ENCODE measurements at regions not wholly inside any gene's neighbourhood (a gene's known extent, or its start where the extent isn't known, plus 50 kb on each side); places are given as distances from the start of the nearest gene placed in this dataset.
"Not testable (repeated sequence)": the region's sequence is repeated elsewhere in the genome, so short reads cannot be mapped to it uniquely, and the experiment has no call there.

DNA sequence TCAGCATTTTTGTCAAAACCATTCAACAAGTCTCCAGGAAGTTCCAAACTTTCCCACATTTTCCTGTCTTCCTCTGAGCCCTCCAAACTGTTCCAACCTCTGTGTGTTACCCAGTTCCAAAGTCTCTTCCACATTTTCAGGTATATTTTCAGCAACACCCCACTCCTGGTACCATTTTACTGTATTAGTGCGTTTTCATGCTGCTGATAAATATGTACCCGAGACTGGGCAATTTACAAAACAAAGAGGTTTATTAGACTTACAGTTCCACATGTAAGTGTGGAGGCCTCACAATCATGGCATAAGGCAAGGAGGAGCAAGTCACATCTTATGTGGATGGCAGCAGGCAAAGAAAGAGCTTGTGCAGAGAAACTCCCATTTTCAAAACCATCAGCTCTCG is 315.9 kb upstream of the ESRRG start:
- TF ChIP-seq, protein P1, sequence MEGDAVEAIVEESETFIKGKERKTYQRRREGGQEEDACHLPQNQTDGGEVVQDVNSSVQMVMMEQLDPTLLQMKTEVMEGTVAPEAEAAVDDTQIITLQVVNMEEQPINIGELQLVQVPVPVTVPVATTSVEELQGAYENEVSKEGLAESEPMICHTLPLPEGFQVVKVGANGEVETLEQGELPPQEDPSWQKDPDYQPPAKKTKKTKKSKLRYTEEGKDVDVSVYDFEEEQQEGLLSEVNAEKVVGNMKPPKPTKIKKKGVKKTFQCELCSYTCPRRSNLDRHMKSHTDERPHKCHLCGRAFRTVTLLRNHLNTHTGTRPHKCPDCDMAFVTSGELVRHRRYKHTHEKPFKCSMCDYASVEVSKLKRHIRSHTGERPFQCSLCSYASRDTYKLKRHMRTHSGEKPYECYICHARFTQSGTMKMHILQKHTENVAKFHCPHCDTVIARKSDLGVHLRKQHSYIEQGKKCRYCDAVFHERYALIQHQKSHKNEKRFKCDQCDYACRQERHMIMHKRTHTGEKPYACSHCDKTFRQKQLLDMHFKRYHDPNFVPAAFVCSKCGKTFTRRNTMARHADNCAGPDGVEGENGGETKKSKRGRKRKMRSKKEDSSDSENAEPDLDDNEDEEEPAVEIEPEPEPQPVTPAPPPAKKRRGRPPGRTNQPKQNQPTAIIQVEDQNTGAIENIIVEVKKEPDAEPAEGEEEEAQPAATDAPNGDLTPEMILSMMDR (IDR thresholded peaks at IDR 0.05; ENCODE audit: low read depth, low read length, missing input control) = not testable (repeated sequence)
- not testable (repeated sequence) for TF ChIP-seq GABPA (IDR thresholded peaks at IDR 0.05 in 1 of 2, conservative IDR thresholded peaks at IDR 0.05 in 1 of 2)
